Natural killer cell (primary cell): ENCODE measurements at regions not wholly inside any gene's neighbourhood (a gene's known extent, or its start where the extent isn't known, plus 50 kb on each side); places are given as distances from the start of the nearest gene placed in this dataset.
A peak's percentile ranks its signal among the peaks of the same experiment; 100 is the strongest.

Experiments used
- ATAC-seq, 3 donors: fragments of 150-1000 bp in 2 of 3; fragments of 200-7000 bp in 1 of 3; cut with Tn5 transposase; 1 replicate in 1 of 3; 2 replicates in 2 of 3; pipeline ENCODE4 v1.10.0; 2021; ENCODE audit warnings: mild to moderate bottlenecking in 2 of 3, moderate library complexity in 2 of 3
- DNase-seq, 2 donors: peaks; one replicate each; pipeline versions ENCODE4 v3.0.0 to v3.0.0-alpha.2; 2013 to 2021; ENCODE audit warnings: mixed read lengths in 1 of 2
- H3K27ac ChIP-seq: one replicate; pipeline ENCODE4 v1.5.1; 2013; ENCODE audit warnings: mild to moderate bottlenecking, low read length
- H3K27me3 ChIP-seq: one replicate; pipeline ENCODE4 v1.6.1; 2013; ENCODE audit warnings: low read length; ENCODE audit not compliant: control insufficient read depth, insufficient read depth
- H3K36me3 ChIP-seq: one replicate; pipeline ENCODE4 v1.6.1; 2013; ENCODE audit warnings: low read length; ENCODE audit not compliant: control insufficient read depth, insufficient read depth
- H3K4me1 ChIP-seq: one replicate; pipeline ENCODE4 v1.6.1; 2013; ENCODE audit warnings: low read length; ENCODE audit not compliant: control insufficient read depth, insufficient read depth
- H3K4me3 ChIP-seq: one replicate; pipeline ENCODE4 v1.5.1; 2013; ENCODE audit warnings: low read length
- H3K9me3 ChIP-seq: one replicate; pipeline ENCODE4 v1.6.1; 2013; ENCODE audit warnings: low read length; ENCODE audit not compliant: control insufficient read depth, insufficient read depth
- H3K27ac Mint-ChIP-seq, 2 donors: one replicate each; pipeline ENCODE4 v1.8.0; 2022; ENCODE audit warnings: mild to moderate bottlenecking in 2 of 2, mixed read lengths in 2 of 2, moderate library complexity in 1 of 2
- H3K27me3 Mint-ChIP-seq, 2 donors: one replicate each; pipeline ENCODE4 v1.8.0; 2022; ENCODE audit warnings: low read depth in 2 of 2, mixed read lengths in 2 of 2
- H3K36me3 Mint-ChIP-seq: one replicate; pipeline ENCODE4 v1.8.0; 2022; ENCODE audit warnings: mixed read lengths
- H3K4me1 Mint-ChIP-seq, 2 donors: one replicate each; pipeline ENCODE4 v1.8.0; 2022; ENCODE audit warnings: mixed read lengths in 2 of 2
- H3K4me3 Mint-ChIP-seq: one replicate; pipeline ENCODE4 v1.8.0; 2022; ENCODE audit warnings: mild to moderate bottlenecking, moderate library complexity, mixed read lengths
- H3K9me3 Mint-ChIP-seq, 2 donors: one replicate each; pipeline ENCODE4 v1.8.0; 2022; ENCODE audit warnings: mixed read lengths in 2 of 2
- CTCF ChIP-seq: fragments of 200-600 bp; IDR thresholded peaks from one replicate; pipeline ENCODE4 v1.8.0; 2022; ENCODE audit warnings: antibody characterized with exemption
- WGBS: methylation state at CpG from one replicate; pipeline ENCODE4 v1.1.7; 2013; ENCODE audit warnings: missing lambda C conversion rate; ENCODE audit not compliant: insufficient coverage; 5-methylcytosine and 5-hydroxymethylcytosine counted together
- intact Hi-C: fragments of 100-400 bp; cut with micrococcal nuclease; formaldehyde crosslinking; loops from one replicate; pipeline ENCODE4 v1.14.2; 2022

- Histone ChIP-seq H3K36me3 (no peaks in the 10 kb centered on the region), H3K4me1 (peaks cover 95% of the 10 kb centered on the region), H3K27ac (no peak overlapping the region), H3K27me3 (no peaks in the 10 kb centered on the region), H3K4me3 (no peak overlapping the region), H3K9me3 (no peaks in the 10 kb centered on the region)
- TF ChIP-seq CTCF = no peak
- 58% methylated on average over 8 of the region's 8 CpGs for WGBS
- peaks cover 82 to 88% of the 10 kb centered on the region in 2 donors for H3K4me1 Mint-ChIP-seq
- H3K9me3 Mint-ChIP-seq = no peaks in the 10 kb centered on the region
- DNase-seq (no peak), ATAC-seq (no peak)
- H3K4me3 Mint-ChIP-seq = peak overlapping the region; percentile 26
- H3K27me3 Mint-ChIP-seq = no peaks in the 10 kb centered on the region
- no peaks in the 10 kb centered on the region for H3K36me3 Mint-ChIP-seq
- H3K27ac Mint-ChIP-seq = peak overlapping the region; percentile 57 to 99
- intact Hi-C loops = loop anchor here (5.0 to 10.0 kb wide), 4 partner anchors 86 to 239 kb away; partner anchors contain the start of gene ID2
Observed at GRCh38 chr2:8541223-8541622, 140.6 kb upstream of the ID2 start.

- peak overlapping the region; percentile 57 to 99 for H3K27ac Mint-ChIP-seq
- peaks cover 83 to 88% of the 10 kb centered on the region in 2 donors for H3K4me1 Mint-ChIP-seq
- Histone ChIP-seq H3K27me3 (no peaks in the 10 kb centered on the region), H3K4me1 (peaks cover 95% of the 10 kb centered on the region), H3K9me3 (no peaks in the 10 kb centered on the region), H3K36me3 (no peaks in the 10 kb centered on the region), H3K4me3 (no peak overlapping the region), H3K27ac (no peak overlapping the region)
- H3K4me3 Mint-ChIP-seq = peak overlapping the region; percentile 26
- WGBS = 97% methylated on average over 14 of the region's 14 CpGs
- no peaks in the 10 kb centered on the region for H3K27me3 Mint-ChIP-seq
- H3K9me3 Mint-ChIP-seq = no peaks in the 10 kb centered on the region
- TF ChIP-seq CTCF = no peak
- no peaks in the 10 kb centered on the region for H3K36me3 Mint-ChIP-seq
- intact Hi-C loops = loop anchor here (2.0 to 10.0 kb wide), 6 partner anchors 17 to 239 kb away; partner anchors contain the start of gene ID2
- no peak for DNase-seq
- ATAC-seq = no peak
Observed at GRCh38 chr2:8541636-8542035, 140.2 kb upstream of the ID2 start.

DNA sequence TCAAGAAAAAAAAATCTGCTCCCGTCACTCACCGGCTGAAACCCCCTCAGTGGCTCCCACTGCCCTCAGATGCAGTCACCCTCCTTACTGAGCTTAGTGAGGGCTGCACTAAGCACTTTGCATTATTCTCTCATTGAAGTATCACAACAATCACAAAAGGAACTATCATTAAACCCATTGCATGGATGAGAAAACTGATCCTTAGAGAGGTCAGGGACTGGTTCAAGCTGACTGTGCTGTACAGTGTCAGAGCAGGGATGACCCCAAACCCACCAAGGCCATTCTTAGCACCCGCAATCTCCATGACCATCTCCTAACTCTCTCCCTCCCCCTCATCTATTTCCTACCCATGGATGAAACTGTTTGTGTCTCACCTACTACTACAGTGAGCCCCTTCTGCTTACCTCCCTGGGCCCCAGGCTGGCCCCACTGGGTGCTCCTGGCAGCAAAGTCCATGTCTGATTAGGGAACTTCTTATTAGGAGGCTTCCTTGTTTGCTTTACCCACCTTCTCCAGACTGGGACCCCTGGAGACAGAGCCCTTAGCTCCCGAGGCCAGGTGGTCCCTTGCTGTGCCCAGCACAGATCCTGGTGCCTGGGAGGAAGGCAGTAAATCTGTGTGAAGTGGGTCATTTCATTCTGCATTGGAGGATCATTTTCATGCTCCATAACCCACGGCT lies 139.3 kb upstream of the ID2 start:
- Histone ChIP-seq H3K27me3 (no peaks in the 10 kb centered on the region), H3K9me3 (no peaks in the 10 kb centered on the region), H3K4me3 (no peak overlapping the region), H3K27ac (peak overlapping the region; percentile 87), H3K4me1 (peaks cover 98% of the 10 kb centered on the region), H3K36me3 (no peaks in the 10 kb centered on the region)
- H3K9me3 Mint-ChIP-seq = no peaks in the 10 kb centered on the region
- H3K27ac Mint-ChIP-seq = peak overlapping the region; percentile 99
- WGBS = 82% methylated on average over 5 of the region's 5 CpGs
- peaks cover 86 to 90% of the 10 kb centered on the region in 2 donors for H3K4me1 Mint-ChIP-seq
- H3K27me3 Mint-ChIP-seq = no peaks in the 10 kb centered on the region
- DNase-seq (no peak), ATAC-seq (no peak)
- intact Hi-C loops = loop anchor here (1.0 to 10.0 kb wide), 7 partner anchors 18 to 240 kb away; partner anchors contain the start of gene ID2
- H3K36me3 Mint-ChIP-seq = no peaks in the 10 kb centered on the region
- H3K4me3 Mint-ChIP-seq = peak overlapping the region; percentile 90
- TF ChIP-seq CTCF = no peak

DNA sequence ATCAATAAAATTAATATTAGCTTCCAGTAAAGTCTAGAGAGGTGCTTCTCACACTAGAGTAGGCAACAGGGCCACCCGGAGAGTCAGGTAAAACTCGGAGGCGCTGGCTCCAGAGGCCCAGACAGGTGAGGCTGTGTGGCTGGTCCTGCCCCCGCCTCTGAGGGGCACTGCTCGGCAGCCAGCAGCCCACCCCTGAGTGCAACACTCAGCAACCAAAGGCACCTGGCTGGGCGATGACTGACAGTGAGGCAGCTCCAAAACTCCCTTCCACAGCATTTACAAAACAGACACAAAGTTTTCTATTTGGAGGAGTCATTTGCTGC lies 138.8 kb upstream of the ID2 start:
- peaks cover 93% of the 10 kb centered on the region for H3K4me1 ChIP-seq
- no peaks in the 10 kb centered on the region for H3K9me3 ChIP-seq
- H3K27ac Mint-ChIP-seq = peak overlapping the region; percentile 99
- ATAC-seq (peak in 2 of 3 donors; percentile 12 to 34), DNase-seq (peak in 1 of 2 donors; percentile 41)
- no peaks in the 10 kb centered on the region for H3K27me3 ChIP-seq
- H3K36me3 Mint-ChIP-seq = no peaks in the 10 kb centered on the region
- H3K27ac ChIP-seq = peak overlapping the region; percentile 87
- peak overlapping the region; percentile 90 for H3K4me3 Mint-ChIP-seq
- H3K9me3 Mint-ChIP-seq = no peaks in the 10 kb centered on the region
- WGBS = 68% methylated on average over 6 of the region's 6 CpGs
- peaks cover 84 to 94% of the 10 kb centered on the region in 2 donors for H3K4me1 Mint-ChIP-seq
- no peak overlapping the region for H3K4me3 ChIP-seq
- no peaks in the 10 kb centered on the region for H3K27me3 Mint-ChIP-seq
- TF ChIP-seq CTCF = no peak
- no peaks in the 10 kb centered on the region for H3K36me3 ChIP-seq
- intact Hi-C loops = loop anchor here (1.0 to 10.0 kb wide), 7 partner anchors 18 to 241 kb away; partner anchors contain the start of gene ID2
